A549 (cell line): ENCODE measurements at regions not wholly inside any gene's neighbourhood (a gene's known extent, or its start where the extent isn't known, plus 50 kb on each side); places are given as distances from the start of the nearest gene placed in this dataset.

Source experiments
- ATAC-seq, 2 experiments: fragments of 200-7000 bp in 1 of 2; fragments of >200 bp in 1 of 2; cut with Nextera tagmentation in 1 of 2; cut with Tn5 transposase in 1 of 2; 3 replicates each; pipeline versions ENCODE4 v1.8.0 to v1.9.1; 2018 to 2020; ENCODE audit warnings: mild to moderate bottlenecking in 1 of 2, moderate library complexity in 1 of 2
- CTCF ChIA-PET: fragments of 300-600 bp; sonication (Branson Sonifier 250); formaldehyde crosslinking; extraction: SDS; loops from one replicate; lab custom pipeline; 2021; ENCODE audit warnings: antibody characterized with exemption, inconsistent platforms; lab: Yijun Ruan, JAX
- POLR2A ChIA-PET: fragments of 350-600 bp; formaldehyde crosslinking; extraction: SDS; loops from one replicate; lab custom pipeline; 2021; ENCODE audit warnings: antibody characterized with exemption, inconsistent platforms; lab: Yijun Ruan, JAX
- DNase-seq, 2 experiments: peaks; one replicate each; pipeline versions ENCODE4 v3.0.0 to v3.0.0-alpha.2; 2011 to 2016; ENCODE audit warnings: low read depth in 1 of 2, low spot score in 1 of 2
- FAIRE-seq: peaks from 2 replicates; lab custom pipeline; 2011; peaks lifted over from hg19 to GRCh38; lab: Jason Lieb, UNC
- H3K27ac ChIP-seq, 2 experiments: fragments of >200 bp; sonication (Bioruptor Twin); formaldehyde crosslinking; 3 replicates each; pipeline ENCODE4 v1.5.1; 2016 to 2017
- H3K4me1 ChIP-seq: fragments of >200 bp; sonication (Bioruptor Twin); formaldehyde crosslinking; 3 replicates; pipeline ENCODE4 v1.6.1; 2016
- H3K4me2 ChIP-seq: fragments of >200 bp; sonication (Bioruptor Twin); formaldehyde crosslinking; 3 replicates; pipeline ENCODE4 v1.6.1; 2016
- H3K4me3 ChIP-seq: fragments of >200 bp; sonication (Bioruptor Twin); formaldehyde crosslinking; 3 replicates; pipeline ENCODE4 v1.5.1; 2016
- H3K9me3 ChIP-seq: fragments of >200 bp; sonication (Bioruptor Twin); formaldehyde crosslinking; 3 replicates; pipeline ENCODE4 v1.6.1; 2016
- CBX8 ChIP-seq: fragments of 200-600 bp; sonication (generic); IDR thresholded peaks from 2 replicates; pipeline ENCODE4 v1.6.1; 2016
- CEBPB ChIP-seq, 2 experiments: fragments of >200 bp in 1 of 2; sonication (Bioruptor Twin) in 1 of 2; formaldehyde crosslinking in 1 of 2; IDR thresholded peaks; 2 replicates each; pipeline ENCODE4 v1.6.1; 2012 to 2016
- CHD2 ChIP-seq: fragments of 150-350 bp; IDR thresholded peaks from 2 replicates; pipeline ENCODE4 v1.6.1; 2014; ENCODE audit warnings: low read length; ENCODE audit not compliant: partially characterized antibody
- E2F6 ChIP-seq: IDR thresholded peaks from 2 replicates; pipeline ENCODE4 v1.6.1; 2012; ENCODE audit warnings: low read depth, borderline replicate concordance
- EHF ChIP-seq: fragments of 250-450 bp; sonication (Bioruptor Pico); IDR thresholded peaks from 2 replicates; pipeline ENCODE4 v1.5.0; 2020; ENCODE audit warnings: mild to moderate bottlenecking
- ESRRA ChIP-seq: fragments of 150-350 bp; IDR thresholded peaks from 2 replicates; pipeline ENCODE4 v1.6.1; 2014; ENCODE audit warnings: mild to moderate bottlenecking, low read length, borderline replicate concordance
- FOSB ChIP-seq: fragments of 250-450 bp; sonication (Bioruptor Pico); IDR thresholded peaks from 2 replicates; pipeline ENCODE4 v1.5.0; 2020; ENCODE audit warnings: mild to moderate bottlenecking, moderate library complexity
- HOXB13 ChIP-seq: fragments of 250-450 bp; sonication (Bioruptor Pico); IDR thresholded peaks from 2 replicates; pipeline ENCODE4 v1.5.0; 2020; ENCODE audit warnings: low read depth, mild to moderate bottlenecking, moderate library complexity
- KDM1A ChIP-seq: fragments of 200-600 bp; sonication (generic); IDR thresholded peaks from 2 replicates; pipeline ENCODE4 v1.6.1; 2016; ENCODE audit warnings: low read depth, mild to moderate bottlenecking
- KDM5A ChIP-seq: fragments of 200-600 bp; sonication (generic); IDR thresholded peaks from 2 replicates; pipeline ENCODE4 v1.6.1; 2016; ENCODE audit warnings: antibody characterized with exemption, mild to moderate bottlenecking
- MAX ChIP-seq: IDR thresholded peaks from 2 replicates; pipeline ENCODE4 v1.6.1; 2012
- NFE2L2 ChIP-seq: fragments of 150-350 bp; conservative IDR thresholded peaks from 2 replicates; pipeline ENCODE4 v1.6.1; 2014; ENCODE audit warnings: low read length
- NR3C1 ChIP-seq: fragments of >200 bp; sonication (Bioruptor Twin); formaldehyde crosslinking; IDR thresholded peaks from 3 replicates; pipeline ENCODE4 v1.6.1; 2017
- POLR2A ChIP-seq: IDR thresholded peaks from 2 replicates; pipeline ENCODE4 v1.6.1; 2012; ENCODE audit warnings: mild to moderate bottlenecking, low read length
- REST ChIP-seq: fragments of 200-600 bp; sonication (generic); IDR thresholded peaks from 2 replicates; pipeline ENCODE4 v1.6.1; 2016; ENCODE audit warnings: antibody characterized with exemption, mild to moderate bottlenecking, moderate library complexity
- RNF2 ChIP-seq: fragments of 200-600 bp; sonication (generic); IDR thresholded peaks from 2 replicates; pipeline ENCODE4 v1.6.1; 2016; ENCODE audit warnings: low read depth, mild to moderate bottlenecking, antibody characterized with exemption, moderate library complexity, borderline replicate concordance
- SMC3 ChIP-seq: fragments of >200 bp; sonication (Bioruptor Twin); formaldehyde crosslinking; IDR thresholded peaks from 3 replicates; pipeline ENCODE4 v1.6.1; 2018; ENCODE audit warnings: inconsistent platforms
- SREBF2 ChIP-seq: fragments of 450-650 bp; IDR thresholded peaks from 2 replicates; pipeline ENCODE4 v1.6.1; 2014; ENCODE audit warnings: mild to moderate bottlenecking, moderate library complexity
- TFCP2L1 ChIP-seq: fragments of 250-450 bp; sonication (Bioruptor Pico); IDR thresholded peaks from 2 replicates; pipeline ENCODE4 v1.5.0; 2021; ENCODE audit warnings: mild to moderate bottlenecking
- USF2 ChIP-seq: fragments of 450-650 bp; IDR thresholded peaks from 2 replicates; pipeline ENCODE4 v1.6.1; 2014; ENCODE audit warnings: antibody characterized with exemption
- ZC3H11A ChIP-seq: fragments of 450-650 bp; IDR thresholded peaks from 2 replicates; pipeline ENCODE4 v1.6.1; 2014; ENCODE audit warnings: antibody characterized with exemption, mild to moderate bottlenecking
- ZSCAN20 ChIP-seq: fragments of 250-450 bp; sonication (Bioruptor Pico); IDR thresholded peaks from 2 replicates; pipeline ENCODE4 v1.8.0; 2022; ENCODE audit warnings: mild to moderate bottlenecking, moderate library complexity
- WGBS: methylation state at CpG from one replicate; pipeline ENCODE4 v1.1.6; 2017; ENCODE audit errors: missing lambda C conversion rate; 5-methylcytosine and 5-hydroxymethylcytosine counted together

- ChIA-PET CTCF (no interaction called here), POLR2A (no interaction called here)
- TF ChIP-seq POLR2A: no peak
- no peak for TF ChIP-seq ZC3H11A
- FAIRE-seq: no peak
- Histone ChIP-seq H3K4me1 (no peaks in the 10 kb centered on the region), H3K4me3 (no peak overlapping the region), H3K9me3 (0 out of 3 replicates have a peak, but pooled peaks cover 3% of the 10 kb centered on the region), H3K4me2 (no peak overlapping the region), H3K27ac (no peak overlapping the region)
- DNase-seq: no peak
- 93% methylated on average over 6 of the region's 9 CpGs for WGBS
- peak in 1 of 2 experiments; percentile 28; a peak in 2 of 6 replicates for ATAC-seq
These were observed 124.8 kb upstream of the GPC1 start for GRCh38 chr2:240310645-240311044.

GRCh38 chr2:240311821-240312220 lies 123.6 kb upstream of the GPC1 start:
- CTCF ChIA-PET: no interaction called here
- no peak overlapping the region for H3K4me3 ChIP-seq
- FAIRE-seq: no peak
- H3K9me3 ChIP-seq: 0 out of 3 replicates have a peak, but pooled peaks cover 3% of the 10 kb centered on the region
- no peak overlapping the region for H3K27ac ChIP-seq
- WGBS: 61% methylated on average over 6 of the region's 6 CpGs
- no peaks in the 10 kb centered on the region for H3K4me1 ChIP-seq
- no peak for TF ChIP-seq USF2
- TF ChIP-seq CEBPB (IDR thresholded peaks at IDR 0.05): no peak
- TF ChIP-seq CBX8: no peak
- TF ChIP-seq HOXB13 (CRISPR knock-in tag): no peak
- POLR2A ChIA-PET: no interaction called here
- DNase-seq: no peak
- H3K4me2 ChIP-seq: no peak overlapping the region
- no peak for ATAC-seq

GRCh38 chr2:240319221-240319854 lies 116.1 kb upstream of the GPC1 start:
- Histone ChIP-seq H3K4me2 (no peak overlapping the region), H3K4me1 (no peaks in the 10 kb centered on the region), H3K9me3 (no peaks in the 10 kb centered on the region), H3K27ac (no peak overlapping the region), H3K4me3 (no peak overlapping the region)
- POLR2A ChIA-PET: no interaction called here
- ATAC-seq (peak in 1 of 2 experiments; percentile 15; a peak in 1 of 6 replicates), DNase-seq (no peak), FAIRE-seq (no peak)
- WGBS: 62% methylated on average over 11 of the region's 11 CpGs
- TF ChIP-seq MAX (no peak), FOSB (CRISPR knock-in tag) (no peak), RNF2 (no peak), KDM5A (no peak), ZC3H11A (no peak), REST (no peak), SREBF2 (no peak), NFE2L2 (no peak), CEBPB (IDR thresholded peaks at IDR 0.05) (no peak), SMC3 (no peak), EHF (CRISPR knock-in tag) (no peak), CHD2 (no peak), NR3C1 (no peak), E2F6 (no peak), KDM1A (no peak), ZSCAN20 (CRISPR knock-in tag) (no peak), POLR2A (no peak), TFCP2L1 (no peak), ESRRA (no peak)
- CTCF ChIA-PET: interaction anchor here (0.6 to 1.9 kb wide), 5 partner anchors 9 to 86 kb away, joined by 3 to 8 read pairs (median 3); no protein-coding TSS in a partner anchor
